ENCODE measurements at regions not wholly inside any gene's neighbourhood (a gene's known extent, or its start where the extent isn't known, plus 50 kb on each side); places are given as distances from the start of the nearest gene placed in this dataset.
"Not testable (repeated sequence)": the region's sequence is repeated elsewhere in the genome, so short reads cannot be mapped to it uniquely, and the experiment has no call there.

- H3K27ac Mint-ChIP-seq: no peak overlapping the region
- no peaks in the 10 kb centered on the region for H3K36me3 Mint-ChIP-seq (ENCODE audit: low read depth)
- peaks cover 26% of the 10 kb centered on the region for H3K9me3 Mint-ChIP-seq
- no peaks in the 10 kb centered on the region for H3K4me1 Mint-ChIP-seq (ENCODE audit: low read depth)
- H3K4me3 Mint-ChIP-seq: no peak overlapping the region
- H3K27me3 Mint-ChIP-seq (ENCODE audit: low read depth): no peaks in the 10 kb centered on the region
Observed at GRCh38 chr3:81154611-81155143, 606.8 kb downstream of the GBE1 start.

DNA sequence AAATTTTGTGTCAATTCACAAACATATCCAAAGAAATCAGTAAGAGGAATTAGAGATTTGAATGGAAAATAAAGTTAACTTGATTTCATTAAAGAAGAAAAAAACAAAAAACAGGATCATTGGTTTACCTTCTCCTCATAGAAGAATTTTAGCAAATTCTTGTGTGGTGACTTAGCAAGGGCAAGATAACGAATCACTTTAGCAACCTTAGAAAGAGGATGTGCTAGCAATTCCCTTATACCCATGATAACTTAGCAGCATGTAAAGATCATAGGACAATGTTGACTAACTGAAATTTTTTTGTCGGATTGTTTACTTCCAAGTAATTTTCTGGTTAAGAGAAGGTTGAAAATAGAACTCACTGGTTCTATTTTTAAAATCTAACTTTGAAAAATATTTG is 609.3 kb downstream of the GBE1 start:
- no peaks in the 10 kb centered on the region for H3K4me1 Mint-ChIP-seq (ENCODE audit: low read depth)
- no peaks in the 10 kb centered on the region for H3K36me3 Mint-ChIP-seq (ENCODE audit: low read depth)
- H3K27me3 Mint-ChIP-seq (ENCODE audit: low read depth): no peaks in the 10 kb centered on the region
- no peak overlapping the region for H3K4me3 Mint-ChIP-seq
- no peak overlapping the region for H3K27ac Mint-ChIP-seq
- H3K9me3 Mint-ChIP-seq: peaks cover 14% of the 10 kb centered on the region

DNA sequence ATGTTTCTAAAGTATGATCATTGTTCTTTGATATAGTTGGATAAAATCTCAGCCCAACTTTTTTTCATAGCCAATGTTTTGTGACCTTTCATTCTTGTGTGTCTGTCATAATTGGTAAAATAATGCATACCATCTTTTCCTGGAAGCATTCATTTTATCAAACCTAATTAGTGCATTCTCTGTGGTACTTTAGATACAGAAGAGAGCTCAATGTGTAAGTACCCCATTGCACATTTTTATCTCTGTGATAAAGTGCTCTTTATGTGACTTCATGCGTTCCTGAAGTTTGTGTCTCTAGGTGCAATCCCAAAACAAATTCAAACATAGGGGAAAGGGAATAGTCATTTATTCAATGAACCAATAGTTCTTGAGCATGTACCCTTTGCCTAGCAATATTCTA is 628.5 kb downstream of the GBE1 start:
- no peaks in the 10 kb centered on the region for H3K36me3 Mint-ChIP-seq (ENCODE audit: low read depth)
- H3K9me3 Mint-ChIP-seq: peaks cover 16% of the 10 kb centered on the region
- H3K27ac Mint-ChIP-seq: no peak overlapping the region
- H3K27me3 Mint-ChIP-seq (ENCODE audit: low read depth): no peaks in the 10 kb centered on the region
- H3K4me3 Mint-ChIP-seq: no peak overlapping the region
- H3K4me1 Mint-ChIP-seq (ENCODE audit: low read depth): no peaks in the 10 kb centered on the region

DNA sequence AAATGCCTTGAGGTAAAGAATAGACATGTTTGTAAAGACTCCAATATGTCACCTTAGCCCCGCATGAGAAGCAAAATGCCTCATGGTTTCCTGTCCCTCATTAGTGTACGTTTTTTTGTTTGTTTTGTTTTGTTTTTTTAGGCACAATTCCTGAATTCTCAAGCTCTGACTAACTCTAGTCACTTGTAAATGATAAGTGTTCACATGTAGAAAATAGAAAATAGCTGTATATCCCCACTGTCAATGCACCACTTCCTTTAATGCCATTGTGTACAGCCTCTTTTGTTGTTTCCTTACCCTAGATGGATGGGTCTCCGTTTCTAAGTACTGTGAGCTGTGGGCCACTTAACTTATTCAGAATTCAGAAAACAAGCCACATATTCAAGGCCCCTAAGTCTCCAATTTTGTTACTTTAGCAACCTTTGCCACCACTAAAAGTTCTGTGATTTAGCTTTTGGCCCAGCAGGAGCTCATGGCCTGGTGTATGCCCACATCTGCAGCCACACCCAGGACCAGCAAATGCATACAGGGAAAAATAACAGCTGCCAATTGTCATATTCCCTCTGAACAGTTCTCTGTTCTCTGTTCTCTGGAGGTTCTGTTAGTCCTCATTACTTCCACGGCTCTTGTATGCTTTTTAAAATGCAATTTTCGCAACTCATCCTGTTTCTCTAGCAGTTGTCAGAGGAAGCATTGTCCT is 655.5 kb downstream of the GBE1 start:
- Mint-ChIP-seq H3K27ac (no peak overlapping the region), H3K27me3 (ENCODE audit: low read depth) (no peaks in the 10 kb centered on the region), H3K36me3 (ENCODE audit: low read depth) (no peaks in the 10 kb centered on the region), H3K4me1 (ENCODE audit: low read depth) (no peaks in the 10 kb centered on the region), H3K9me3 (peaks cover 12% of the 10 kb centered on the region), H3K4me3 (no peak overlapping the region)

GRCh38 chr3:81105206-81105605 is 656.2 kb downstream of the GBE1 start:
- H3K27ac Mint-ChIP-seq: no peak overlapping the region
- peaks cover 12% of the 10 kb centered on the region for H3K9me3 Mint-ChIP-seq
- no peak overlapping the region for H3K4me3 Mint-ChIP-seq
- H3K4me1 Mint-ChIP-seq (ENCODE audit: low read depth): no peaks in the 10 kb centered on the region
- H3K36me3 Mint-ChIP-seq (ENCODE audit: low read depth): no peaks in the 10 kb centered on the region
- H3K27me3 Mint-ChIP-seq (ENCODE audit: low read depth): no peaks in the 10 kb centered on the region

GRCh38 chr3:81097889-81098288 is 663.6 kb downstream of the GBE1 start:
- Mint-ChIP-seq H3K36me3 (ENCODE audit: low read depth) (no peaks in the 10 kb centered on the region), H3K9me3 (peaks cover 13% of the 10 kb centered on the region), H3K27ac (no peak overlapping the region), H3K4me3 (no peak overlapping the region), H3K4me1 (ENCODE audit: low read depth) (no peaks in the 10 kb centered on the region), H3K27me3 (ENCODE audit: low read depth) (no peaks in the 10 kb centered on the region)

DNA sequence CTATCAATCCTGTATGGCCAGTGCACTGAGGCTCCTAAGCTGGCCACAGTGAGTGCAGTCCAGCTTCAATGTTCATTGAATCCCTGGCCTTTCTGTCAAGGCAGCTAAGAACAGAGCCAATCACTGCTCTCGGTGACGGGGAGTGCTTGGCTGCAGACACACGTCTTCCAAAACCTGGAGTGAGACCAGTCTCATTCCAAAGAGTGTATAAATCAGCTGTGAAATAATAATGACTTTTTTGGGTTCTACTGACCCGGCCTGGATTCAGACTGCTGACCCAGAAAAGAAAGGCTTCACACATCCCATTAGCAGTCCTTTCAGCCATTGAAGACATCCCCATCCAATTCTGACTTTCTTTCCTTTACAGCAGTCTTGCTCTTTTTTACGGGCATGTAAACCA is 665.5 kb downstream of the GBE1 start:
- no peaks in the 10 kb centered on the region for H3K4me1 Mint-ChIP-seq (ENCODE audit: low read depth)
- no peaks in the 10 kb centered on the region for H3K36me3 Mint-ChIP-seq (ENCODE audit: low read depth)
- H3K27ac Mint-ChIP-seq: no peak overlapping the region
- H3K9me3 Mint-ChIP-seq: peaks cover 20% of the 10 kb centered on the region
- H3K4me3 Mint-ChIP-seq: no peak overlapping the region
- H3K27me3 Mint-ChIP-seq (ENCODE audit: low read depth): no peaks in the 10 kb centered on the region

DNA sequence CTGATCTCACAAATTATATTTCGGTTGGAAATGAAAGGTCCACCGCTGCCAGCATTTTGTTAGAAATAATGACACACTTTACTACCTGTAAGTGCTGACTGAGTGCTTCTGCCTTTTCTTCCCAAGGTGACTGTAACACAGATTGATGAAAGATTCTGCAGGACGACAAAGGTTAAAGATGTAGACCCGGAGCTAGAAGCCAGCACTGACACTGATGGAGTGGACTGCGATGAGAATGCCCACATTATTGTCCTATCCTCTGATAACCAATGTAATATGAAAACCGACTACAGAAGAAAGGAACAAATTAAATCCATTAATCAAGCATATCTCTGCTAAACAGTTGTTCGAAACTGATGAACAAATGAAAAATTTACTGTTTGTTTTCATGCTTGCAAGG is 666.5 kb downstream of the GBE1 start:
- peaks cover 15% of the 10 kb centered on the region for H3K9me3 Mint-ChIP-seq
- no peaks in the 10 kb centered on the region for H3K27me3 Mint-ChIP-seq (ENCODE audit: low read depth)
- H3K27ac Mint-ChIP-seq: no peak overlapping the region
- no peak overlapping the region for H3K4me3 Mint-ChIP-seq
- no peaks in the 10 kb centered on the region for H3K36me3 Mint-ChIP-seq (ENCODE audit: low read depth)
- H3K4me1 Mint-ChIP-seq (ENCODE audit: low read depth): no peaks in the 10 kb centered on the region

DNA sequence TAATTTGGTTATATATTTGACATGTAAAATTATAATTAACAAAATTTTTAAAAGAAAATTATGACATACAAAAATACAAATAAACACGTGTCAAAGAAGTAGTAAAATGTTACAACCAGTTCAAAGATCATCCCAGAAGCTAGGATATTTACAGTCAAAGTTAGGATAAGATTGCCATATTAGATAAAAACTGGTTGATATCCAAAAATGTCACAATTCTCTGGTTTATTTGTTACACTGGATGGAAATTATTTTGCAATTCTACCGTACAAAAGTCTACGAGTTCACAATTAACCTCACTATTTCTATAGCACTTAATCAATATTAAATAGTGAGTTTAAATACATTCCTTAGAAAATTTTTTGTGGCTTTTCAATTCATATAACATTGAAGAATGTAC is 673.8 kb downstream of the GBE1 start:
- Mint-ChIP-seq H3K4me3 (no peak overlapping the region), H3K36me3 (ENCODE audit: low read depth) (no peaks in the 10 kb centered on the region), H3K4me1 (ENCODE audit: low read depth) (no peaks in the 10 kb centered on the region), H3K9me3 (peaks cover 17% of the 10 kb centered on the region), H3K27me3 (ENCODE audit: low read depth) (no peaks in the 10 kb centered on the region), H3K27ac (no peak overlapping the region)

GRCh38 chr3:81086348-81086747 is 675.1 kb downstream of the GBE1 start:
- no peaks in the 10 kb centered on the region for H3K27me3 Mint-ChIP-seq (ENCODE audit: low read depth)
- H3K36me3 Mint-ChIP-seq (ENCODE audit: low read depth): no peaks in the 10 kb centered on the region
- H3K27ac Mint-ChIP-seq: no peak overlapping the region
- no peak overlapping the region for H3K4me3 Mint-ChIP-seq
- peaks cover 10% of the 10 kb centered on the region for H3K9me3 Mint-ChIP-seq
- no peaks in the 10 kb centered on the region for H3K4me1 Mint-ChIP-seq (ENCODE audit: low read depth)

- H3K4me3 Mint-ChIP-seq: no peak overlapping the region
- no peak overlapping the region for H3K27ac Mint-ChIP-seq
- no peaks in the 10 kb centered on the region for H3K4me1 Mint-ChIP-seq (ENCODE audit: low read depth)
- no peaks in the 10 kb centered on the region for H3K27me3 Mint-ChIP-seq (ENCODE audit: low read depth)
- peaks cover 5% of the 10 kb centered on the region for H3K9me3 Mint-ChIP-seq
- H3K36me3 Mint-ChIP-seq (ENCODE audit: low read depth): no peaks in the 10 kb centered on the region
Observed at GRCh38 chr3:81080608-81081007, 680.8 kb downstream of the GBE1 start.

DNA sequence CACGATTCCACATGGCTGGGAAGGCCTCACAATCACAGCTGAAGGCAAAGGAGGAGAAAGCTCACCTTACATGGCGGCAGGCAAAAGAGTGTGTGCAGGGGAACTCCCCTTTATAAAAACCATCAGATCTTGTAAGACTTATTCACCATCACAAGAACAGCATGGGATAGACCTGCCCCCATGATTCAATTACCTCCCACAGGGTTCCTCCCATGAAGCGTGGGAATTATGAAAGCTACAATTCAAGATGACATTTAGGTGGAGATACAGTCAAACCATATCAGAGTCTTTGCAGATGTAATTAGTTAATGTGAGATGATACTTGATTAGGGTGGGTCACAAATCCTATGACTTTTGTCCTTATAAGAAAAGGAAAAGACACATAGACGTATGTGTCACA is 688.9 kb downstream of the GBE1 start:
- H3K4me1 Mint-ChIP-seq (ENCODE audit: low read depth): no peaks in the 10 kb centered on the region
- no peak overlapping the region for H3K27ac Mint-ChIP-seq
- peaks cover 14% of the 10 kb centered on the region for H3K9me3 Mint-ChIP-seq
- H3K27me3 Mint-ChIP-seq (ENCODE audit: low read depth): no peaks in the 10 kb centered on the region
- no peaks in the 10 kb centered on the region for H3K36me3 Mint-ChIP-seq (ENCODE audit: low read depth)
- no peak overlapping the region for H3K4me3 Mint-ChIP-seq

DNA sequence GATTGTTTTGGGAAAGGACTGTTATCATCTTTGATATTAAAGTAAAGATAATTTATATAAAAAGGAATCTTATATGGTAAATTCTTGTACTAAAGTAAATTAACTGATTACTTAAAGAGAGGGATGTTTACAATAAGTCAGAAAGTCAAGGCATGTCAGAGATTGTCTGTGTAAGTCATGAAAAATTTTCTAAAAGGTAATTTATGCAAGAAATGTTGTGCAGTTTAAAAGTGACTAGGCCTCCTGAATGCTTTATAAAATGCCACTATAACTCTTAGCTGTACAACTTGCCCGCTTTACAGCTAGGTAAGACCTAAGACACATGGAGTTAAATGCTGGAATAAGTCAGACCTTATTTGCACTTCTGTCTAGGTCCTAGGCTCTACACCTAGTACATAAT is 692.9 kb downstream of the GBE1 start:
- Mint-ChIP-seq H3K36me3 (ENCODE audit: low read depth) (no peaks in the 10 kb centered on the region), H3K27me3 (ENCODE audit: low read depth) (no peaks in the 10 kb centered on the region), H3K4me1 (ENCODE audit: low read depth) (no peaks in the 10 kb centered on the region), H3K4me3 (no peak overlapping the region), H3K9me3 (peaks cover 30% of the 10 kb centered on the region), H3K27ac (no peak overlapping the region)

DNA sequence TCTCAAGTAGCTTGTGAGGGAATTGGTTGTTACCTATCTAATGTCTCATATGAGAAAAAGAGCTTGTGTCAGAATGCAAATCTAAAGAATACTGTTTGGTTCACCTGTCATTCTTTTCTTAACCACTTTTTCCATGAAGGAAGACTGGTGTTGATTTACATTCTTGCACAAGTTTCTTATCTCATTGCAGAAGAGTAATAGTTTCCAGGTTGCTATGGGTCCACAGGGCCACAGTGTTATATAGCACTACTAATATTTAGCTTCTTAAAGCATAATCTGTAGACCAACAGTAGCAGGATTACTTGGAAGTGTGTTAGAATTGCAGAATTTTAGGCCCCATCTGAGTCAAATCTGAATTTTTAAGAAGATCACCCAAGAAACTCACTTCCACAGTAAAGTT is 697.5 kb downstream of the GBE1 start:
- Mint-ChIP-seq H3K36me3 (ENCODE audit: low read depth) (no peaks in the 10 kb centered on the region), H3K4me1 (ENCODE audit: low read depth) (no peaks in the 10 kb centered on the region), H3K27ac (no peak overlapping the region), H3K4me3 (no peak overlapping the region), H3K27me3 (ENCODE audit: low read depth) (no peaks in the 10 kb centered on the region), H3K9me3 (peaks cover 23% of the 10 kb centered on the region)

DNA sequence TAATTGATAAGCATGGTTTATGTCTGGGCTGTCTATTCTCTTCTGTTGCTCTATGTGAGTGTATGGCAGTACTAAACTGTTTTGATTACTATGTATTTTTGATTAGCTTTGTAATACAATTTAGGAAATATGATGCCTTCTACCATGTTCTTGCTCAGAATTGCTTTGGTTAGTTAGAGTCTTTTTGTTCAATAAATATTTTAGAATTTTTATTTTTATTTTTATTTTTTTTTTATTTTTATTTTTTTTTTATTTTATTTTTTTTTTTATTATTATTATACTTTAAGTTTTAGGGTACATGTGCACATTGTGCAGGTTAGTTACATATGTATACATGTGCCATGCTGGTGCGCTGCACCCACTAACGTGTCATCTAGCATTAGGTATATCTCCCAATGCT is 710.3 kb downstream of the GBE1 start:
- not testable (repeated sequence) for H3K27ac Mint-ChIP-seq; H3K27me3 Mint-ChIP-seq (ENCODE audit: low read depth); H3K36me3 Mint-ChIP-seq (ENCODE audit: low read depth); H3K9me3 Mint-ChIP-seq; H3K4me1 Mint-ChIP-seq (ENCODE audit: low read depth); H3K4me3 Mint-ChIP-seq
